Endothelial cell (in vitro differentiated cells): ENCODE measurements at regions not wholly inside any gene's neighbourhood (a gene's known extent, or its start where the extent isn't known, plus 50 kb on each side); places are given as distances from the start of the nearest gene placed in this dataset.

Experiments
- DNase-seq: peaks from one replicate; pipeline ENCODE4 v3.0.0; 2021; ENCODE audit warnings: low spot score
- H3K27ac Mint-ChIP-seq: one replicate; pipeline ENCODE4 v1.8.0; 2021; ENCODE audit warnings: mixed read lengths, inconsistent platforms; ENCODE audit not compliant: unreplicated experiment
- H3K27me3 Mint-ChIP-seq: one replicate; pipeline ENCODE4 v1.8.0; 2021; ENCODE audit warnings: mild to moderate bottlenecking, moderate library complexity, mixed read lengths, inconsistent platforms; ENCODE audit not compliant: unreplicated experiment
- H3K36me3 Mint-ChIP-seq: one replicate; pipeline ENCODE4 v1.8.0; 2021; ENCODE audit warnings: mild to moderate bottlenecking, low read depth, mixed read lengths, inconsistent platforms; ENCODE audit not compliant: unreplicated experiment
- H3K4me1 Mint-ChIP-seq: one replicate; pipeline ENCODE4 v1.8.0; 2021; ENCODE audit warnings: mild to moderate bottlenecking, mixed read lengths, inconsistent platforms; ENCODE audit not compliant: unreplicated experiment
- H3K4me3 Mint-ChIP-seq: one replicate; pipeline ENCODE4 v1.8.0; 2021; ENCODE audit warnings: mild to moderate bottlenecking, mixed read lengths, inconsistent platforms; ENCODE audit not compliant: unreplicated experiment
- H3K9me3 Mint-ChIP-seq: one replicate; pipeline ENCODE4 v1.8.0; 2021; ENCODE audit warnings: mixed read lengths, inconsistent platforms; ENCODE audit not compliant: unreplicated experiment
- CTCF ChIP-seq: fragments of 200-600 bp; sonication (generic); IDR thresholded peaks from one replicate; pipeline ENCODE4 v1.5.0; 2021; ENCODE audit warnings: antibody characterized with exemption; ENCODE audit not compliant: unreplicated experiment

GRCh38 chr1:232269988-232270387, 359.9 kb downstream of the SIPA1L2 start:
- H3K27me3 Mint-ChIP-seq: peaks cover 2% of the 10 kb centered on the region
- H3K4me3 Mint-ChIP-seq: no peak overlapping the region
- H3K27ac Mint-ChIP-seq: no peak overlapping the region
- no peaks in the 10 kb centered on the region for H3K36me3 Mint-ChIP-seq
- no peak for DNase-seq
- no peak for TF ChIP-seq CTCF
- H3K4me1 Mint-ChIP-seq: peaks cover 6% of the 10 kb centered on the region
- H3K9me3 Mint-ChIP-seq: no peaks in the 10 kb centered on the region

GRCh38 chr1:232267837-232268598, 361.9 kb downstream of the SIPA1L2 start:
- Mint-ChIP-seq H3K9me3 (no peaks in the 10 kb centered on the region), H3K27me3 (peaks cover 2% of the 10 kb centered on the region), H3K36me3 (no peaks in the 10 kb centered on the region), H3K27ac (no peak overlapping the region), H3K4me3 (no peak overlapping the region), H3K4me1 (peaks cover 6% of the 10 kb centered on the region)
- DNase-seq: no peak
- TF ChIP-seq CTCF: no peak

GRCh38 chr1:232267092-232267836, 362.7 kb downstream of the SIPA1L2 start:
- H3K36me3 Mint-ChIP-seq: no peaks in the 10 kb centered on the region
- H3K4me1 Mint-ChIP-seq: peaks cover 4% of the 10 kb centered on the region
- H3K4me3 Mint-ChIP-seq: no peak overlapping the region
- no peaks in the 10 kb centered on the region for H3K9me3 Mint-ChIP-seq
- DNase-seq: no peak
- TF ChIP-seq CTCF: no peak
- no peak overlapping the region for H3K27ac Mint-ChIP-seq
- H3K27me3 Mint-ChIP-seq: peaks cover 2% of the 10 kb centered on the region

- no peak for DNase-seq
- H3K4me1 Mint-ChIP-seq: peaks cover 10% of the 10 kb centered on the region
- TF ChIP-seq CTCF: no peak
- H3K36me3 Mint-ChIP-seq: no peaks in the 10 kb centered on the region
- no peaks in the 10 kb centered on the region for H3K9me3 Mint-ChIP-seq
- no peak overlapping the region for H3K4me3 Mint-ChIP-seq
- H3K27me3 Mint-ChIP-seq: peaks cover 3% of the 10 kb centered on the region
- no peak overlapping the region for H3K27ac Mint-ChIP-seq
These were observed 366.5 kb downstream of the SIPA1L2 start for GRCh38 chr1:232263452-232263851.

GRCh38 chr1:232262991-232263390, 366.9 kb downstream of the SIPA1L2 start:
- DNase-seq: no peak
- Mint-ChIP-seq H3K27me3 (peaks cover 3% of the 10 kb centered on the region), H3K9me3 (no peaks in the 10 kb centered on the region), H3K27ac (no peak overlapping the region), H3K4me3 (no peak overlapping the region), H3K4me1 (peaks cover 10% of the 10 kb centered on the region), H3K36me3 (no peaks in the 10 kb centered on the region)
- no peak for TF ChIP-seq CTCF
